ENCODE measurements at regions not wholly inside any gene's neighbourhood (a gene's known extent, or its start where the extent isn't known, plus 50 kb on each side); places are given as distances from the start of the nearest gene placed in this dataset.

GRCh38 chr6:37551446-37551845, 51.8 kb upstream of the CCDC167 start:
- TF ChIP-seq CTCF (optimal IDR thresholded peaks at IDR 0.05 in 1 of 3, IDR thresholded peaks at IDR 0.05 in 1 of 3, conservative IDR thresholded peaks at IDR 0.05 in 1 of 3; ENCODE audit: extremely low read depth in 1 of 3, insufficient read depth in 2 of 3, low read length in 3 of 3) (no peak), EZH2 (IDR thresholded peaks at IDR 0.05; ENCODE audit: low read length) (no peak)
